ENCODE measurements at regions not wholly inside any gene's neighbourhood (a gene's known extent, or its start where the extent isn't known, plus 50 kb on each side); places are given as distances from the start of the nearest gene placed in this dataset. TPM values are rescaled to one million over a fixed set of nuclear protein-coding genes. Genes with fewer than 3 reads are reported as not detected.

DNA sequence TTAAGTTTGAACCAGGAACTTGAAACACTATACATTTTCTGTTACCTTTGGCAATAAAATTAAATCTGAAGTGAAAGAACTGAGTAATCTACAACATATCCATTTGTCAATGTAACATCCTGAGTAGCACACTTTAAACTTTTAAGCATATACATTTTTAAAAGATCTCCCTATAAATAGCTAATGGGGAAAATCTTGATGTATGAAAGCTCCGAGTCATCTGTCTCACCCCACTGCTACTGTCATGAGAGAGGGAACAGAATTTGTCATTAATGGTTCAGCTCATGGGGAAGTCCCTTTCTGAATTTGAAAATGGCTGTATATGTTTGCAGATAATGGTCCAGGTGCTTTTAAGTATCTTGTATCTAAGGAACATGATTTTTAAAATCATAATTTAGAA, 55.2 kb upstream of the NOX3 start:
- no peak for DNase-seq

DNA sequence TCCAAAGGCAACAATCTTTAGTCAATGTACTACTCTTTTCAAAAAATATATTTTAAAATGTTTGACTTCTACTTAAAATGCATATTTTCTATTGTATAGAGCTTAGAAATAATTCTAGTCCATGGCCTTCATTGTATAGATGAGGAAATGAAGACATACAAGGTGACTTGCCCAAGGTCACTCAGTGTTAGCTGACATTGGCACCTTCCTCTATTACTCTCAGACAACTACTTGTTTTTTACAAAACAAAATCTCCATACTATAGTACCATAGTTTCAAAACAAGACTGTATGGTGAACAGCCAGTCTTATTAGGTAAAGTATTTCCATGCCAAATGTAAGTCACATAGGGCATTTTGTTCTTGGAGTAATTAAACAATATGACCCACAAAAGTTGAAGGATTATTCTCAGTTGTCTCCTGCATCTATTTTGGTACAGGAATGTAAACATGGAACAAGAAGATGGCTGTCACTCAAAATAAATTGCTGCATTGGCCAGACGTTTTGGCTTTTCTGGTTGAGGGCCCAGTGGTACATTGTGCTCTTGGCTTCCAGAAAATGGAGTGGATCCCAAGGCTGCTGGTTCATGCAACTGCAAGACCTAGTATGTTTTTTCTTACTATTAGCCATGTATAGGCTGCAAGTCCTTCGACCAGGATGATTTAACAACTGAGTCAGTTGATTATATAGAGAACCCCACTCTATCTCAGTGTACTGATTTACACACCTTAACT, 54.3 kb upstream of the NOX3 start:
- DNase-seq: no peak

DNA sequence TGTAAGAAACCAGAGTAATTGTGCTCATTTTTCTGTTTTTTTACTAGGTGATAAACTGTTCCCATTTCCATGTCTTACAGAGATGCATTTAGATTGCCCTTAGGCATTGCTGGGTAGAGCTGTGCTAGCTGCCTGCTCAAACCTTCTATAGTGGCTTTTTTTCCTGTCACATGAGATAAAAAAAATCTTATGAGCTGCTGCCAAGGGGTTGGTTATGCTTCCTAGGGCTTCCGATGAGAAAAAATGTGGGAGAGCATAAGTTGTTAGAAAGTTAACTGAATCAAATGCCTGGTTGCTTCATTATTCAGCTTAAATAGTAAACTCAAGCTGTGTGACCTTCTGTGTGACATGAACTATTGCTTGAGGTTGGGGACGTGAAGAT, 50.0 kb upstream of the NOX3 start:
- DNase-seq: no peak

Small RNA genes in the stretch of these regions (small RNA-seq; reads per million reads assigned to genes)
- gene MIR1202 (ENCODE audit: low replicate concordance) (not detected), gene RNU7-152P (ENCODE audit: low replicate concordance) (not detected), gene SNORD28B (ENCODE audit: low replicate concordance) (0.05 reads per million)

Data from tongue (tissue), 2 donors.